Astrocyte (in vitro differentiated cells and primary cell): ENCODE measurements at regions not wholly inside any gene's neighbourhood (a gene's known extent, or its start where the extent isn't known, plus 50 kb on each side); places are given as distances from the start of the nearest gene placed in this dataset.

Source experiments
- DNase-seq: peaks from one replicate; pipeline ENCODE4 v3.0.0-alpha.2; 2010; ENCODE audit warnings: low read depth
- FAIRE-seq: peaks from 2 replicates; lab custom pipeline; 2011; peaks lifted over from hg19 to GRCh38; lab: Jason Lieb, UNC
- H2AFZ ChIP-seq: 2 replicates; pipeline ENCODE4 v1.6.0; 2012; ENCODE audit warnings: low read depth, low read length, inconsistent platforms
- H3K27ac ChIP-seq: 2 replicates; pipeline ENCODE4 v1.5.1; 2011; ENCODE audit warnings: low read depth, low read length, inconsistent platforms
- H3K27me3 ChIP-seq: 2 replicates; pipeline ENCODE4 v1.6.0; 2011; ENCODE audit warnings: low read length, inconsistent platforms; ENCODE audit not compliant: insufficient read depth
- H3K36me3 ChIP-seq: 2 replicates; pipeline ENCODE4 v1.5.1; 2011; ENCODE audit warnings: low read length, inconsistent platforms; ENCODE audit not compliant: insufficient read depth
- H3K4me1 ChIP-seq: 2 replicates; pipeline ENCODE4 v1.5.1; 2011; ENCODE audit warnings: low read length, inconsistent platforms; ENCODE audit not compliant: insufficient read depth
- H3K4me2 ChIP-seq: 2 replicates; pipeline ENCODE4 v1.6.0; 2012; ENCODE audit warnings: low read length, inconsistent platforms
- H3K4me3 ChIP-seq: 2 replicates; pipeline ENCODE4 v1.5.1; 2011; ENCODE audit warnings: low read depth, mild to moderate bottlenecking, low read length, inconsistent platforms; ENCODE audit not compliant: insufficient read depth
- H3K79me2 ChIP-seq: 2 replicates; pipeline ENCODE4 v1.6.0; 2012; ENCODE audit warnings: mild to moderate bottlenecking, low read length, inconsistent platforms; ENCODE audit not compliant: insufficient read depth
- H3K9ac ChIP-seq: 2 replicates; pipeline ENCODE4 v1.6.0; 2012; ENCODE audit warnings: mild to moderate bottlenecking, low read length, inconsistent platforms
- H3K9me3 ChIP-seq: 2 replicates; pipeline ENCODE4 v1.5.1; 2012; ENCODE audit warnings: low read depth, mild to moderate bottlenecking, low read length, inconsistent platforms; ENCODE audit not compliant: insufficient read depth
- H4K20me1 ChIP-seq: 2 replicates; pipeline ENCODE4 v1.6.0; 2012; ENCODE audit warnings: low read length, inconsistent platforms; ENCODE audit not compliant: insufficient read depth
- H3K27ac Mint-ChIP-seq: one replicate; pipeline ENCODE4 v1.8.0; 2021; ENCODE audit warnings: mild to moderate bottlenecking, mixed read lengths; ENCODE audit not compliant: unreplicated experiment
- H3K27me3 Mint-ChIP-seq: one replicate; pipeline ENCODE4 v1.8.0; 2021; ENCODE audit warnings: low read depth, mixed read lengths; ENCODE audit not compliant: unreplicated experiment
- H3K36me3 Mint-ChIP-seq: one replicate; pipeline ENCODE4 v1.8.0; 2021; ENCODE audit warnings: low read depth, mixed read lengths; ENCODE audit not compliant: unreplicated experiment
- H3K4me1 Mint-ChIP-seq: one replicate; pipeline ENCODE4 v1.8.0; 2021; ENCODE audit warnings: low read depth, mixed read lengths; ENCODE audit not compliant: unreplicated experiment
- H3K4me3 Mint-ChIP-seq: one replicate; pipeline ENCODE4 v1.8.0; 2021; ENCODE audit warnings: mild to moderate bottlenecking, moderate library complexity, mixed read lengths; ENCODE audit not compliant: unreplicated experiment
- H3K9me3 Mint-ChIP-seq: one replicate; pipeline ENCODE4 v1.8.0; 2021; ENCODE audit warnings: mild to moderate bottlenecking, mixed read lengths; ENCODE audit not compliant: unreplicated experiment
- CTCF ChIP-seq: IDR thresholded peaks from 2 replicates; pipeline ENCODE4 v1.5.1; 2011; ENCODE audit warnings: low read depth, mild to moderate bottlenecking, inconsistent platforms, low read length, moderate library complexity; ENCODE audit not compliant: insufficient read depth
- EZH2 ChIP-seq: IDR thresholded peaks from 2 replicates; pipeline ENCODE4 v1.6.1; 2012; ENCODE audit warnings: mild to moderate bottlenecking, low read length, inconsistent platforms; ENCODE audit not compliant: insufficient read depth

GRCh38 chr5:163766936-163767670 is 261.7 kb downstream of the MAT2B start:
- Histone ChIP-seq H3K79me2 (no peaks in the 10 kb centered on the region), H3K9ac (no peak overlapping the region), H3K27me3 (peaks cover 2% of the 10 kb centered on the region), H4K20me1 (no peaks in the 10 kb centered on the region), H3K4me1 (no peaks in the 10 kb centered on the region), H2AFZ (no peak overlapping the region), H3K27ac (no peak overlapping the region), H3K9me3 (no peaks in the 10 kb centered on the region), H3K4me2 (no peak overlapping the region), H3K4me3 (no peak overlapping the region), H3K36me3 (no peaks in the 10 kb centered on the region)
- FAIRE-seq (no peak), DNase-seq (no peak)
- Mint-ChIP-seq H3K27ac (no peak overlapping the region), H3K4me3 (no peak overlapping the region), H3K36me3 (no peaks in the 10 kb centered on the region), H3K9me3 (peaks cover 2% of the 10 kb centered on the region), H3K27me3 (no peaks in the 10 kb centered on the region), H3K4me1 (no peaks in the 10 kb centered on the region)
- TF ChIP-seq EZH2: no peak
- TF ChIP-seq CTCF: no peak

GRCh38 chr5:163770625-163771024 is 265.2 kb downstream of the MAT2B start:
- Histone ChIP-seq H4K20me1 (no peaks in the 10 kb centered on the region), H3K27me3 (peaks cover 2% of the 10 kb centered on the region), H3K4me3 (no peak overlapping the region), H3K4me1 (no peaks in the 10 kb centered on the region), H3K27ac (no peak overlapping the region), H3K36me3 (no peaks in the 10 kb centered on the region), H2AFZ (no peak overlapping the region), H3K4me2 (no peak overlapping the region), H3K9me3 (peaks cover 3% of the 10 kb centered on the region), H3K79me2 (no peaks in the 10 kb centered on the region), H3K9ac (no peak overlapping the region)
- Mint-ChIP-seq H3K27ac (no peak overlapping the region), H3K4me1 (no peaks in the 10 kb centered on the region), H3K27me3 (no peaks in the 10 kb centered on the region), H3K4me3 (no peak overlapping the region), H3K9me3 (peaks cover 2% of the 10 kb centered on the region), H3K36me3 (no peaks in the 10 kb centered on the region)
- no peak for DNase-seq
- TF ChIP-seq CTCF (no peak), EZH2 (no peak)
- no peak for FAIRE-seq

GRCh38 chr5:163772241-163772640 is 266.8 kb downstream of the MAT2B start:
- Mint-ChIP-seq H3K4me3 (no peak overlapping the region), H3K27me3 (no peaks in the 10 kb centered on the region), H3K36me3 (no peaks in the 10 kb centered on the region), H3K4me1 (no peaks in the 10 kb centered on the region), H3K9me3 (peaks cover 2% of the 10 kb centered on the region), H3K27ac (no peak overlapping the region)
- Histone ChIP-seq H3K9me3 (peaks cover 3% of the 10 kb centered on the region), H3K36me3 (no peaks in the 10 kb centered on the region), H3K4me3 (no peak overlapping the region), H3K4me2 (no peak overlapping the region), H3K27ac (no peak overlapping the region), H2AFZ (no peak overlapping the region), H3K4me1 (no peaks in the 10 kb centered on the region), H3K79me2 (no peaks in the 10 kb centered on the region), H4K20me1 (no peaks in the 10 kb centered on the region), H3K9ac (no peak overlapping the region), H3K27me3 (peaks cover 2% of the 10 kb centered on the region)
- FAIRE-seq (no peak), DNase-seq (no peak)
- no peak for TF ChIP-seq CTCF
- TF ChIP-seq EZH2: no peak
